PC-3 (cell line): ENCODE measurements at regions not wholly inside any gene's neighbourhood (a gene's known extent, or its start where the extent isn't known, plus 50 kb on each side); places are given as distances from the start of the nearest gene placed in this dataset.
"Not testable (repeated sequence)": the region's sequence is repeated elsewhere in the genome, so short reads cannot be mapped to it uniquely, and the experiment has no call there.

Experiments
- ATAC-seq: fragments of 200-7000 bp; cut with Tn5 transposase; 2 replicates; pipeline ENCODE4 v1.9.1; 2020; ENCODE audit warnings: mild to moderate bottlenecking, moderate library complexity
- BruUV-seq: library from RNA; stranded (reverse); fragments of 400-500 nt; replicated peaks from 2 replicates; lab custom pipeline; 2021; lab: Mats Ljungman, UMichigan
- CTCF ChIA-PET: fragments of 300-600 bp; sonication (Branson Sonifier 250); formaldehyde crosslinking; loops from one replicate; lab custom pipeline; 2022; ENCODE audit warnings: antibody characterized with exemption; lab: Charles Lee
- POLR2A ChIA-PET: fragments of 300-600 bp; sonication (Branson Sonifier 250); formaldehyde crosslinking; loops from one replicate; lab custom pipeline; 2022; ENCODE audit warnings: antibody characterized with exemption; ENCODE audit not compliant: unreplicated experiment; lab: Charles Lee
- DNase-seq: peaks from one replicate; pipeline ENCODE4 v3.0.0-alpha.2; 2015
- H2AFZ ChIP-seq: fragments of 300-600 bp; sonication (generic); 2 replicates; pipeline ENCODE4 v1.6.0; 2016; ENCODE audit warnings: antibody characterized with exemption, low read length
- H3F3A ChIP-seq: fragments of 300-600 bp; sonication (generic); one replicate; pipeline ENCODE4 v1.6.0; 2017; ENCODE audit warnings: antibody characterized with exemption, low read length, control low read depth, mild to moderate bottlenecking; ENCODE audit not compliant: unreplicated experiment
- H3K27ac ChIP-seq: fragments of 300-600 bp; sonication (generic); 2 replicates; pipeline ENCODE4 v1.5.1; 2016; ENCODE audit warnings: mild to moderate bottlenecking, low read length
- H3K27me3 ChIP-seq: fragments of 300-600 bp; sonication (generic); 2 replicates; pipeline ENCODE4 v1.6.1; 2016; ENCODE audit warnings: low read length, mixed read lengths
- H3K36me3 ChIP-seq: fragments of 300-600 bp; sonication (generic); 2 replicates; pipeline ENCODE4 v1.6.1; 2016; ENCODE audit warnings: low read depth, mixed run types, low read length, mixed read lengths
- H3K4me1 ChIP-seq: fragments of 300-600 bp; sonication (generic); 2 replicates; pipeline ENCODE4 v1.5.1; 2016; ENCODE audit warnings: low read length; ENCODE audit not compliant: insufficient read depth
- H3K4me2 ChIP-seq: fragments of 300-600 bp; sonication (generic); 2 replicates; pipeline ENCODE4 v1.6.0; 2016; ENCODE audit warnings: low read length
- H3K4me3 ChIP-seq: fragments of 300-600 bp; sonication (generic); 2 replicates; pipeline ENCODE4 v1.5.1; 2016; ENCODE audit warnings: mild to moderate bottlenecking, low read length, mixed read lengths
- H3K79me2 ChIP-seq: fragments of 300-600 bp; sonication (generic); 2 replicates; pipeline ENCODE4 v1.6.1; 2017; ENCODE audit warnings: low read length, mixed read lengths
- H3K9ac ChIP-seq: fragments of 300-600 bp; sonication (generic); 2 replicates; pipeline ENCODE4 v1.6.0; 2016; ENCODE audit warnings: mild to moderate bottlenecking, low read length
- H3K9me2 ChIP-seq: fragments of 300-600 bp; sonication (generic); replicated peaks from 2 replicates; pipeline ENCODE4 v1.6.1; 2016; ENCODE audit warnings: mixed run types, low read length, mixed read lengths
- H3K9me3 ChIP-seq: fragments of 300-600 bp; sonication (generic); 2 replicates; pipeline ENCODE4 v1.6.1; 2016; ENCODE audit warnings: low read length, mixed read lengths
- H4K20me1 ChIP-seq: fragments of 300-600 bp; sonication (generic); 2 replicates; pipeline ENCODE4 v1.6.1; 2016; ENCODE audit warnings: low read length, mixed read lengths
- EZH2 ChIP-seq: fragments of 300-600 bp; sonication (generic); IDR thresholded peaks from one replicate; pipeline ENCODE4 v1.6.1; 2017; ENCODE audit warnings: antibody characterized with exemption, mild to moderate bottlenecking, low read length; ENCODE audit not compliant: unreplicated experiment
- EZH2phosphoT487 ChIP-seq: fragments of 300-600 bp; sonication (generic); IDR thresholded peaks from 2 replicates; pipeline ENCODE4 v1.6.1; 2018; ENCODE audit warnings: mild to moderate bottlenecking, antibody characterized with exemption, low read length, borderline replicate concordance
- intact Hi-C: fragments of 100-400 bp; cut with micrococcal nuclease; formaldehyde crosslinking; loops from 2 replicates; pipeline ENCODE4 v1.9.0; 2023
- TF ChIP-seq, protein P1 (sequence below): fragments of 300-600 bp; sonication (generic); conservative IDR thresholded peaks from 2 replicates; pipeline ENCODE4 v1.5.1; 2017; ENCODE audit warnings: antibody characterized with exemption, low read depth, mild to moderate bottlenecking, low read length

DNA sequence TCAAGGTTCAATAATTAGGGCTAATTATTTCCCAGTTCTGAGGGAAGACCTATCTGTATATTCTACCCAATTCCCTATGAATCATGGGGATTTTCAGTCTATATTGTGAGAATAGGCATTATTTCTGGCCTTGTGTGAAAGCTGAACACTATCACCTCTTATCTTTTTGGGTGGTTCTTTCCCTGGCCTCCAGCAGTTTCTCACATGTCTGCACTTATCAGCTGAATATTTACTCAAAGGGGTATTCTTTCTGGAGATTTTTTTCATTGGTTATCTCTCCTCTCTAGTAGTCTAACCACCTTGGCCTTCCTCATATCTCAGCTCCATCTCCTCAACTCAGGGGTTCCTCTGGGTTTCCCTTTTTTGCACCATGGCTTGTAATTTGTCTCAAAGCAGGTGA, 64.9 kb upstream of the LIFR start:
- no peak overlapping the region for H3K27ac ChIP-seq
- no peaks in the 10 kb centered on the region for H3K36me3 ChIP-seq
- no peaks in the 10 kb centered on the region for H3K4me1 ChIP-seq
- no peaks in the 10 kb centered on the region for H3K79me2 ChIP-seq
- H2AFZ ChIP-seq, result no peak overlapping the region
- DNase-seq (no peak), ATAC-seq (no peak)
- TF ChIP-seq, protein P1, sequence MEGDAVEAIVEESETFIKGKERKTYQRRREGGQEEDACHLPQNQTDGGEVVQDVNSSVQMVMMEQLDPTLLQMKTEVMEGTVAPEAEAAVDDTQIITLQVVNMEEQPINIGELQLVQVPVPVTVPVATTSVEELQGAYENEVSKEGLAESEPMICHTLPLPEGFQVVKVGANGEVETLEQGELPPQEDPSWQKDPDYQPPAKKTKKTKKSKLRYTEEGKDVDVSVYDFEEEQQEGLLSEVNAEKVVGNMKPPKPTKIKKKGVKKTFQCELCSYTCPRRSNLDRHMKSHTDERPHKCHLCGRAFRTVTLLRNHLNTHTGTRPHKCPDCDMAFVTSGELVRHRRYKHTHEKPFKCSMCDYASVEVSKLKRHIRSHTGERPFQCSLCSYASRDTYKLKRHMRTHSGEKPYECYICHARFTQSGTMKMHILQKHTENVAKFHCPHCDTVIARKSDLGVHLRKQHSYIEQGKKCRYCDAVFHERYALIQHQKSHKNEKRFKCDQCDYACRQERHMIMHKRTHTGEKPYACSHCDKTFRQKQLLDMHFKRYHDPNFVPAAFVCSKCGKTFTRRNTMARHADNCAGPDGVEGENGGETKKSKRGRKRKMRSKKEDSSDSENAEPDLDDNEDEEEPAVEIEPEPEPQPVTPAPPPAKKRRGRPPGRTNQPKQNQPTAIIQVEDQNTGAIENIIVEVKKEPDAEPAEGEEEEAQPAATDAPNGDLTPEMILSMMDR, result no peak
- TF ChIP-seq EZH2, result no peak
- no peak for TF ChIP-seq EZH2phosphoT487
- ChIA-PET POLR2A (no interaction called here), CTCF (no interaction called here)
- no peak overlapping the region for H3K4me3 ChIP-seq
- no peak overlapping the region for H3K9ac ChIP-seq
- no TSS peak for BruUV-seq
- H3K4me2 ChIP-seq, result no peak overlapping the region
- intact Hi-C loops, result no loop called here
- H3K9me2 ChIP-seq, result no peaks in the 10 kb centered on the region
- no peaks in the 10 kb centered on the region for H3F3A ChIP-seq
- H3K9me3 ChIP-seq, result peaks cover 7% of the 10 kb centered on the region; the same call in 1 of the 2 replicates
- no peaks in the 10 kb centered on the region for H3K27me3 ChIP-seq
- no peaks in the 10 kb centered on the region for H4K20me1 ChIP-seq

DNA sequence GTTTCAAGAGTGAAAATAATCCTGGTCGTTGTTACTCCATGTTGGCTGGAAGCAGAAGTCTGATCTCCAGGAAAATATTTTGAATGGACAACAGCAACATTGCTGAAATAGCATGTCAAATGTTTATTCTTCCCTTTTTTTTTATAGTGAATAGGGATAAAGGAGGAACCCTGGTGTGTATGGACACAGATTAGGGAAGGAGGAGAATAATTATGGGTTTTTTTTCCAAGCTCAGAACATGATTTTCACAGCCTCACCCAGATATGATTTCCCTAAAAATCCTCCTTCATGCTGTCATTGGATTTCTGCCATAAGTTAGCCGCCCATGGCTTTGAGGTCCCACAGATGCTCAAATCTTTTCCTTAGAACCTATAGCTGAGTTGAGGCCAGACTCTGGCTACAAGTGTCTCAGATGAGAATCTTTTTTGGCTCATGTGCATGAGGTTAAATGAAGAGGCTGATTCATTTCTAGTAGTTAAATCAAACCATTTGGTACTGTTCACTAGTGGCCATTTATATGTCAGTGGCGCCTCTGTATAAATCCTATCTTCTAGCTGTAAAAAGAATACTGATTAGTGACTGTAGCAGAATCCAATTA, 65.5 kb upstream of the LIFR start:
- peaks cover 7% of the 10 kb centered on the region; the same call in 1 of the 2 replicates for H3K9me3 ChIP-seq
- H3K27ac ChIP-seq, result no peak overlapping the region
- intact Hi-C loops, result no loop called here
- H3K4me1 ChIP-seq, result no peaks in the 10 kb centered on the region
- H3K9me2 ChIP-seq, result no peaks in the 10 kb centered on the region
- POLR2A ChIA-PET, result no interaction called here
- no peaks in the 10 kb centered on the region for H4K20me1 ChIP-seq
- no peak overlapping the region for H3K9ac ChIP-seq
- no peaks in the 10 kb centered on the region for H3K27me3 ChIP-seq
- TF ChIP-seq EZH2, result no peak
- TF ChIP-seq, protein P1, result no peak
- no peaks in the 10 kb centered on the region for H3K79me2 ChIP-seq
- DNase-seq (no peak), ATAC-seq (no peak)
- H3K36me3 ChIP-seq, result no peaks in the 10 kb centered on the region
- no peak overlapping the region for H2AFZ ChIP-seq
- CTCF ChIA-PET, result no interaction called here
- no peak overlapping the region for H3K4me3 ChIP-seq
- H3K4me2 ChIP-seq, result no peak overlapping the region
- H3F3A ChIP-seq, result no peaks in the 10 kb centered on the region
- no TSS peak for BruUV-seq

DNA sequence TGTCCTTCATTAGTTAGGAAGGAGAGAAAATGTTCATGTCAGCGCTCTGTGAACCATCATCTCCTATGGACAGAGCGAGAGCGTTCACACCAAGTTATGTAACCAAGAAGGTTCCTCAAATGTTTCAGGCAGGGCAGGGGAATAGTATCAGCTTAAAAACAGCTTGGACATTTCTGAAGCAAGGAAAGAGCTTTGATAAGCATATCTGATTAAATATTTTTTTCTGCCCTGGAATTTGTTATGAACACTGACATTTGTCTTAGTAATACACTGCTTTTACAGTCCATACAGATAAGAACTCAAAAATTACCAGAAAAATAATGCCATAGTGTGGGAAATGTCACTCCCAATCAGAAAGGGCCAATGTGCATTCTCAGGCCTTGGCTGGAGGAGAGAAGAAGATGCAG, 66.3 kb upstream of the LIFR start:
- TF ChIP-seq EZH2, result no peak
- TF ChIP-seq EZH2phosphoT487, result no peak
- TF ChIP-seq, protein P1, result no peak
- POLR2A ChIA-PET, result no interaction called here
- ATAC-seq, result no peak

DNA sequence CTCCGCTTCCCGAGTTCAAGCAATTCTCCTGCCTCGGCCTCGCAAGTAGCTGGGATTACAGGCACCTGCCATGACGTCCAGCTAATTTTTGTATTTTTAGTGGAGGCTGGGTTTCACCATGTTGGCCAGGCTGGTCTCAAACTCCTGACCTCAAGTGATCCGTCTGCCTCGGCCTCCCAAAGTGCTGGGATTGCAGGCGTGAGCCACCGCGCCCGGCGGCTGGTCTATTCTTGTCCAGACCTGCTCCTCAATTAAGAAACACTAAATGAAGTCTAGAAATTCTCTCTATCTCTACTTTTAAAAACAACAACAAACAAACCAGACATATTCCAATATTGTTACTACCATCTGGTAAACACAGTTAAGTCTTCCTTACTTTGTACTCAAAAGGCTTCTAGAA, 68.1 kb upstream of the LIFR start:
- H3F3A ChIP-seq, H3K27me3 ChIP-seq, H3K4me1 ChIP-seq, H2AFZ ChIP-seq, H3K4me3 ChIP-seq, H4K20me1 ChIP-seq, CTCF ChIA-PET, H3K9me2 ChIP-seq, H3K9me3 ChIP-seq, POLR2A ChIA-PET, H3K79me2 ChIP-seq, intact Hi-C loops, H3K27ac ChIP-seq, BruUV-seq, DNase-seq, H3K9ac ChIP-seq, ATAC-seq, H3K4me2 ChIP-seq, H3K36me3 ChIP-seq: not testable (repeated sequence)

More for the DNA sequence above, 66.3 kb upstream of the LIFR start:
- H3K9me3 ChIP-seq, result peaks cover 7% of the 10 kb centered on the region; the same call in 1 of the 2 replicates
- H3K9me2 ChIP-seq, result no peaks in the 10 kb centered on the region
- no peak for DNase-seq
- no peaks in the 10 kb centered on the region for H3K79me2 ChIP-seq
- H3K27me3 ChIP-seq, result no peaks in the 10 kb centered on the region
- H2AFZ ChIP-seq, result no peak overlapping the region
- no peak overlapping the region for H3K4me2 ChIP-seq
- CTCF ChIA-PET, result no interaction called here
- intact Hi-C loops, result no loop called here
- no peaks in the 10 kb centered on the region for H3K4me1 ChIP-seq
- H3K27ac ChIP-seq, result no peak overlapping the region
- H4K20me1 ChIP-seq, result no peaks in the 10 kb centered on the region
- H3K4me3 ChIP-seq, result no peak overlapping the region
- H3K36me3 ChIP-seq, result no peaks in the 10 kb centered on the region
- no peaks in the 10 kb centered on the region for H3F3A ChIP-seq
- H3K9ac ChIP-seq, result no peak overlapping the region
- BruUV-seq, result no TSS peak
